Right atrium auricular region (tissue), 2 donors: ENCODE measurements at regions not wholly inside any gene's neighbourhood (a gene's known extent, or its start where the extent isn't known, plus 50 kb on each side); places are given as distances from the start of the nearest gene placed in this dataset.

Experiments
- DNase-seq: peaks from one replicate; pipeline ENCODE4 v3.0.0-alpha.2; 2019; ENCODE audit warnings: low spot score
- H3K27ac ChIP-seq, 2 donors: fragments of 200-600 bp; sonication (generic); 1 replicate in 1 of 2; 2 replicates in 1 of 2; pipeline ENCODE4 v1.5.1; 2016 to 2019
- H3K27me3 ChIP-seq, 2 donors: fragments of 200-600 bp; sonication (generic); one replicate each; pipeline versions ENCODE4 v1.5.1 to v1.6.0; 2017 to 2019
- H3K36me3 ChIP-seq: fragments of 200-600 bp; sonication (generic); one replicate; pipeline ENCODE4 v1.5.1; 2016
- H3K4me1 ChIP-seq, 2 donors: fragments of 200-600 bp; sonication (generic); one replicate each; pipeline versions ENCODE4 v1.5.1 to v1.6.0; 2017 to 2019
- H3K4me3 ChIP-seq, 2 donors: fragments of 200-600 bp; sonication (generic); 1 replicate in 1 of 2; 2 replicates in 1 of 2; pipeline ENCODE4 v1.5.1; 2017 to 2019; ENCODE audit warnings: mild to moderate bottlenecking in 1 of 2, moderate library complexity in 1 of 2
- H3K9me3 ChIP-seq, 2 donors: fragments of 200-600 bp; sonication (generic); one replicate each; pipeline ENCODE4 v1.5.1; 2019
- CTCF ChIP-seq, 2 donors: fragments of 200-600 bp; sonication (generic); IDR thresholded peaks; one replicate each; pipeline ENCODE4 v1.5.1; 2019; ENCODE audit warnings: antibody characterized with exemption in 2 of 2

- Histone ChIP-seq H3K4me1 (peaks cover 0 to 19% of the 10 kb centered on the region in 2 donors), H3K27me3 (no peaks in the 10 kb centered on the region), H3K27ac (no peak overlapping the region), H3K9me3 (no peaks in the 10 kb centered on the region), H3K4me3 (no peak overlapping the region), H3K36me3 (no peaks in the 10 kb centered on the region)
- no peak for DNase-seq
- no peak for TF ChIP-seq CTCF (IDR thresholded peaks at IDR 0.05)
Observed at GRCh38 chr2:217367464-217367863, 507.6 kb upstream of the TNP1 start.

- no peak for DNase-seq
- Histone ChIP-seq H3K36me3 (no peaks in the 10 kb centered on the region), H3K27ac (no peak overlapping the region), H3K4me3 (no peak overlapping the region), H3K27me3 (no peaks in the 10 kb centered on the region), H3K9me3 (no peaks in the 10 kb centered on the region), H3K4me1 (peaks cover 0 to 19% of the 10 kb centered on the region in 2 donors)
- no peak for TF ChIP-seq CTCF (IDR thresholded peaks at IDR 0.05)
Observed at GRCh38 chr2:217366966-217367365, 507.1 kb upstream of the TNP1 start.

- Histone ChIP-seq H3K27ac (no peak overlapping the region), H3K4me3 (no peak overlapping the region), H3K4me1 (peaks cover 0 to 19% of the 10 kb centered on the region in 2 donors), H3K27me3 (no peaks in the 10 kb centered on the region), H3K9me3 (no peaks in the 10 kb centered on the region), H3K36me3 (no peaks in the 10 kb centered on the region)
- no peak for DNase-seq
- no peak for TF ChIP-seq CTCF (IDR thresholded peaks at IDR 0.05)
Observed at GRCh38 chr2:217366266-217366895, 506.5 kb upstream of the TNP1 start.

- no peak for DNase-seq
- Histone ChIP-seq H3K4me3 (no peak overlapping the region), H3K4me1 (peaks cover 0 to 20% of the 10 kb centered on the region in 2 donors), H3K36me3 (no peaks in the 10 kb centered on the region), H3K27ac (no peak overlapping the region), H3K9me3 (no peaks in the 10 kb centered on the region), H3K27me3 (no peaks in the 10 kb centered on the region)
- TF ChIP-seq CTCF (IDR thresholded peaks at IDR 0.05): no peak
Observed at GRCh38 chr2:217365656-217366055, 505.8 kb upstream of the TNP1 start.

- no peak for TF ChIP-seq CTCF (IDR thresholded peaks at IDR 0.05)
- peaks cover 0 to 24% of the 10 kb centered on the region in 2 donors for H3K4me1 ChIP-seq
- DNase-seq: no peak
- no peaks in the 10 kb centered on the region for H3K9me3 ChIP-seq
- H3K4me3 ChIP-seq: no peak overlapping the region
- H3K27ac ChIP-seq: no peak overlapping the region
- H3K36me3 ChIP-seq: no peaks in the 10 kb centered on the region
- no peaks in the 10 kb centered on the region for H3K27me3 ChIP-seq
Observed at GRCh38 chr2:217364224-217364623, 504.4 kb upstream of the TNP1 start.

GRCh38 chr2:217363470-217363869 lies 503.6 kb upstream of the TNP1 start:
- TF ChIP-seq CTCF (IDR thresholded peaks at IDR 0.05): no peak
- H3K4me3 ChIP-seq: no peak overlapping the region
- peaks cover 0 to 24% of the 10 kb centered on the region in 2 donors for H3K4me1 ChIP-seq
- H3K27me3 ChIP-seq: no peaks in the 10 kb centered on the region
- no peak for DNase-seq
- H3K27ac ChIP-seq: no peak overlapping the region
- no peaks in the 10 kb centered on the region for H3K36me3 ChIP-seq
- no peaks in the 10 kb centered on the region for H3K9me3 ChIP-seq
